Loucy (cell line): ENCODE measurements at regions not wholly inside any gene's neighbourhood (a gene's known extent, or its start where the extent isn't known, plus 50 kb on each side); places are given as distances from the start of the nearest gene placed in this dataset.

Experiments used
- EZH2phosphoT487 ChIP-seq: fragments of 200-600 bp; IDR thresholded peaks from 2 replicates; pipeline ENCODE4 v1.6.1; 2018; ENCODE audit warnings: antibody characterized with exemption, mild to moderate bottlenecking, moderate library complexity, borderline replicate concordance
- TF ChIP-seq, protein P1 (sequence below): fragments of 200-600 bp; sonication (generic); conservative IDR thresholded peaks from 2 replicates; pipeline ENCODE4 v1.5.1; 2014; ENCODE audit warnings: mild to moderate bottlenecking, antibody characterized with exemption, low read length

DNA sequence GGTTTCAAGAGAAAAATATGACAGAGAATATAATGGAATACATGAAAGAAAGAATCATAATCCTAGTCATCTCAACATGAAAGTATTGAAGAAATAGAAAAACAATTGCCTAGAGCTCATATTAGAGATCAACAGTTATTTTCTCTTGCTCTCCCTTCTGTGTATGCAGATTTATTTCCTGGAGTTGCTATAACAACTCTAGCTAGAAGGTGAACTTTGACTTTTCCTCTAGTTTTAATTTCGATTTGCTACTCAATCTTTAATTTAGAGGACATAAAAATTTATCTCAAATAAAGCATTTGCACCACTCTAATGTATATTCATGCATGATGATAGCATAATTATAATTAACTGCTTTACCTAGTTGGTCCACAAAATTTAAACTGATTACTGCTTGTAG is 84.6 kb upstream of the PICALM start:
- TF ChIP-seq, protein P1, sequence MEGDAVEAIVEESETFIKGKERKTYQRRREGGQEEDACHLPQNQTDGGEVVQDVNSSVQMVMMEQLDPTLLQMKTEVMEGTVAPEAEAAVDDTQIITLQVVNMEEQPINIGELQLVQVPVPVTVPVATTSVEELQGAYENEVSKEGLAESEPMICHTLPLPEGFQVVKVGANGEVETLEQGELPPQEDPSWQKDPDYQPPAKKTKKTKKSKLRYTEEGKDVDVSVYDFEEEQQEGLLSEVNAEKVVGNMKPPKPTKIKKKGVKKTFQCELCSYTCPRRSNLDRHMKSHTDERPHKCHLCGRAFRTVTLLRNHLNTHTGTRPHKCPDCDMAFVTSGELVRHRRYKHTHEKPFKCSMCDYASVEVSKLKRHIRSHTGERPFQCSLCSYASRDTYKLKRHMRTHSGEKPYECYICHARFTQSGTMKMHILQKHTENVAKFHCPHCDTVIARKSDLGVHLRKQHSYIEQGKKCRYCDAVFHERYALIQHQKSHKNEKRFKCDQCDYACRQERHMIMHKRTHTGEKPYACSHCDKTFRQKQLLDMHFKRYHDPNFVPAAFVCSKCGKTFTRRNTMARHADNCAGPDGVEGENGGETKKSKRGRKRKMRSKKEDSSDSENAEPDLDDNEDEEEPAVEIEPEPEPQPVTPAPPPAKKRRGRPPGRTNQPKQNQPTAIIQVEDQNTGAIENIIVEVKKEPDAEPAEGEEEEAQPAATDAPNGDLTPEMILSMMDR: no peak
- TF ChIP-seq EZH2phosphoT487: no peak
